ENCODE measurements at regions not wholly inside any gene's neighbourhood (a gene's known extent, or its start where the extent isn't known, plus 50 kb on each side); places are given as distances from the start of the nearest gene placed in this dataset.

DNA sequence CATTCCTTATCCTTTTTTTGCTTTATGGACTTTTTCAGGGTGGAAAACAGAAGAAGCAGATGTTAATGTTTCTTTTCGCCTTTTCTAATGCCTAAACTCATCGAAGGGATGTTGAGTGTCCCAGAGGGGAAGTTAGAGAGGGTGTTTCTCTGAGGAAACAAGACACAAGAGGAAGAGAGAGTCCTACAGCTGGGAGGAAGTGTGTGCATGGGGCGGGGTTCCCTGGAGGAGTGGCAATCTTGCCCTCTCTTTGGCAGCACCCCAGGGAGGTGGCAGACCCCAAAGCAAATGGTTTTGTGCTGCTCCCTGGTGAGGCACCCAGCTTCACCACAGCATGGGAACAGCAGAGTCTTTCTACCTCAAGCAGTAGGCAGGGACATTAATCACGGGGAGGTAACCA, 377.6 kb downstream of the RND3 start:
- no peak overlapping the region for H3K4me3 Mint-ChIP-seq
- H3K9me3 Mint-ChIP-seq, result peaks cover 10 to 19% of the 10 kb centered on the region in 2 donors
- no peaks in the 10 kb centered on the region for H3K27me3 Mint-ChIP-seq (ENCODE audit: low read depth in 2 of 2)
- Histone ChIP-seq H3K36me3 (ENCODE audit: control insufficient read depth, insufficient read depth, low read length) (no peaks in the 10 kb centered on the region), H3K27ac (ENCODE audit: low read length) (no peak overlapping the region), H3K4me3 (ENCODE audit: low read length) (no peak overlapping the region), H3K27me3 (ENCODE audit: control insufficient read depth, insufficient read depth, low read length) (no peaks in the 10 kb centered on the region), H3K9me3 (ENCODE audit: control insufficient read depth, insufficient read depth, low read length) (no peaks in the 10 kb centered on the region), H3K4me1 (ENCODE audit: control insufficient read depth, insufficient read depth, low read length) (no peaks in the 10 kb centered on the region)
- intact Hi-C loops (cut with micrococcal nuclease), result no loop called here
- H3K27ac Mint-ChIP-seq, result no peak overlapping the region
- TF ChIP-seq, protein P1, sequence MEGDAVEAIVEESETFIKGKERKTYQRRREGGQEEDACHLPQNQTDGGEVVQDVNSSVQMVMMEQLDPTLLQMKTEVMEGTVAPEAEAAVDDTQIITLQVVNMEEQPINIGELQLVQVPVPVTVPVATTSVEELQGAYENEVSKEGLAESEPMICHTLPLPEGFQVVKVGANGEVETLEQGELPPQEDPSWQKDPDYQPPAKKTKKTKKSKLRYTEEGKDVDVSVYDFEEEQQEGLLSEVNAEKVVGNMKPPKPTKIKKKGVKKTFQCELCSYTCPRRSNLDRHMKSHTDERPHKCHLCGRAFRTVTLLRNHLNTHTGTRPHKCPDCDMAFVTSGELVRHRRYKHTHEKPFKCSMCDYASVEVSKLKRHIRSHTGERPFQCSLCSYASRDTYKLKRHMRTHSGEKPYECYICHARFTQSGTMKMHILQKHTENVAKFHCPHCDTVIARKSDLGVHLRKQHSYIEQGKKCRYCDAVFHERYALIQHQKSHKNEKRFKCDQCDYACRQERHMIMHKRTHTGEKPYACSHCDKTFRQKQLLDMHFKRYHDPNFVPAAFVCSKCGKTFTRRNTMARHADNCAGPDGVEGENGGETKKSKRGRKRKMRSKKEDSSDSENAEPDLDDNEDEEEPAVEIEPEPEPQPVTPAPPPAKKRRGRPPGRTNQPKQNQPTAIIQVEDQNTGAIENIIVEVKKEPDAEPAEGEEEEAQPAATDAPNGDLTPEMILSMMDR (IDR thresholded peaks at IDR 0.05), result no peak
- 60% methylated on average over 4 of the region's 4 CpGs for WGBS (ENCODE audit: insufficient coverage)
- H3K4me1 Mint-ChIP-seq, result no peaks in the 10 kb centered on the region
- no peak for DNase-seq
- no peak for ATAC-seq
- no peaks in the 10 kb centered on the region for H3K36me3 Mint-ChIP-seq

DNA sequence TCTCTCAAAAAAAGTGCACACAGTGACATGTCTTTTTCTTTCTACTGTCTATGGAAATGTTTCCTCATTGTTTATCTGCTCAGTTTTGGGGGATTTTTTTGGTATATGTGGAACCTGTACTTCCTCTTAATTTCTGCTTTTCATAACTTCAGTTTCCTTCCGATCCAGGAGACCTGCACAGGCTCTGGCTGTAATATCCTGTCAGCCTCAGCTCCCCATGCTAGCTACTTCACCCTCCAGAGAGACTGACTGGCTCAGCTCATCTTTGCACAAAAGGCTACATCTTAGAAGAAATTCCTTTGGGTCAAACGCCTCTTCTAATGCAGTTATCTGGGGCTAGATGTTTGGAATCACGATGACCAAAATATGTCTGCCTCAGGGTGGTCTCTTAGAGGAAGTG, 378.4 kb downstream of the RND3 start:
- ATAC-seq, result no peak
- H3K9me3 Mint-ChIP-seq, result peaks cover 10 to 19% of the 10 kb centered on the region in 2 donors
- H3K4me3 ChIP-seq (ENCODE audit: low read length), result no peak overlapping the region

DNA sequence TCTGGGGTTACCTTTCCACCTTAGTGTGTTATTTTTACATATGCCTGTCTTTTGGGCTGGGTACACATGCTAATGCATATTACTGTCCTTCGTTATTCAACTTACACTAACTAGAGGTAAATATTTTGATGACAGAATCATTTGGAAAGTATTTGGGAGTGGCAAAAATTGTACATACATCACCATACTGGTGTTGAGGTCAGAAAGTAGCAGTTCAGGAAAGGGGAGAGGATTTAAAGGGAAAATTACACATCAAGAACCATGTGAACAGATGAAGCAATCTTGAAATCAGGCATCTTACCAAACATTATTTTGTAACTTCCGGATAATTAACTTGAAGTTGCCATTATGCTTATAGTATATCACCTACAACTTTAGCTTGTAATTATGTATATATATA, 379.7 kb downstream of the RND3 start:
- no peak overlapping the region for H3K4me3 ChIP-seq (ENCODE audit: low read length)
- intact Hi-C loops (cut with micrococcal nuclease), result no loop called here
- H3K4me1 ChIP-seq (ENCODE audit: control insufficient read depth, insufficient read depth, low read length), result no peaks in the 10 kb centered on the region
- TF ChIP-seq, protein P1 (IDR thresholded peaks at IDR 0.05), result no peak
- H3K27me3 ChIP-seq (ENCODE audit: control insufficient read depth, insufficient read depth, low read length), result no peaks in the 10 kb centered on the region
- Mint-ChIP-seq H3K36me3 (no peaks in the 10 kb centered on the region), H3K27me3 (ENCODE audit: low read depth in 2 of 2) (no peaks in the 10 kb centered on the region), H3K27ac (no peak overlapping the region), H3K4me1 (no peaks in the 10 kb centered on the region), H3K9me3 (peaks cover 10 to 19% of the 10 kb centered on the region in 2 donors), H3K4me3 (no peak overlapping the region)
- H3K36me3 ChIP-seq (ENCODE audit: control insufficient read depth, insufficient read depth, low read length), result no peaks in the 10 kb centered on the region
- H3K9me3 ChIP-seq (ENCODE audit: control insufficient read depth, insufficient read depth, low read length), result no peaks in the 10 kb centered on the region
- no peak overlapping the region for H3K27ac ChIP-seq (ENCODE audit: low read length)
- DNase-seq (no peak), ATAC-seq (no peak)
- no CpG with 5 or more reads among the region's 2 CpGs for WGBS (ENCODE audit: insufficient coverage)

More for the DNA sequence above, 378.4 kb downstream of the RND3 start:
- Histone ChIP-seq H3K27ac (ENCODE audit: low read length) (no peak overlapping the region), H3K36me3 (ENCODE audit: control insufficient read depth, insufficient read depth, low read length) (no peaks in the 10 kb centered on the region), H3K27me3 (ENCODE audit: control insufficient read depth, insufficient read depth, low read length) (no peaks in the 10 kb centered on the region), H3K4me1 (ENCODE audit: control insufficient read depth, insufficient read depth, low read length) (no peaks in the 10 kb centered on the region), H3K9me3 (ENCODE audit: control insufficient read depth, insufficient read depth, low read length) (no peaks in the 10 kb centered on the region)
- Mint-ChIP-seq H3K36me3 (no peaks in the 10 kb centered on the region), H3K27ac (no peak overlapping the region), H3K27me3 (ENCODE audit: low read depth in 2 of 2) (no peaks in the 10 kb centered on the region), H3K4me1 (no peaks in the 10 kb centered on the region), H3K4me3 (no peak overlapping the region)
- TF ChIP-seq, protein P1 (IDR thresholded peaks at IDR 0.05), result no peak
- WGBS (ENCODE audit: insufficient coverage), result 43% methylated on average over 3 of the region's 3 CpGs
- DNase-seq, result no peak
- intact Hi-C loops (cut with micrococcal nuclease), result no loop called here

DNA sequence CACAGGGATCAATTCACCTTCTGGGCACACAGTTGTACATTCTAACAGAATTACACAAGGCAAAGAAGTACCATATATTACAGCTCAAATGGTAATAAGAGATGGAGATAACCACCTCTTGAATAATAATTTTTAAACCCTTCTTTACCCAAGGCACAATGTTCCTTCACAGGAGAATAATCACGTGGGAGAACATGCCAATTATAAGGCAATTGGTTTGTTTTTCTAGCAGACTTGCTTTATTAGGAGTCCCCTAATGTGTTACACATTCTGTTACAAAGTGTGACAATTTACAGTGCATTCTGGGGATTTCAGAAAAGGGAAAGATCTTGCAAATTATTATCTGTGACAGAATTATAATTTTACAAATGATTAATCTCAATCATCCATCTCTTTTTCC, 380.3 kb downstream of the RND3 start:
- no peaks in the 10 kb centered on the region for H3K36me3 ChIP-seq (ENCODE audit: control insufficient read depth, insufficient read depth, low read length)
- Mint-ChIP-seq H3K4me3 (no peak overlapping the region), H3K27me3 (ENCODE audit: low read depth in 2 of 2) (no peaks in the 10 kb centered on the region), H3K36me3 (no peaks in the 10 kb centered on the region), H3K27ac (no peak overlapping the region), H3K4me1 (no peaks in the 10 kb centered on the region), H3K9me3 (peaks cover 10 to 19% of the 10 kb centered on the region in 2 donors)
- H3K27ac ChIP-seq (ENCODE audit: low read length), result no peak overlapping the region
- H3K9me3 ChIP-seq (ENCODE audit: control insufficient read depth, insufficient read depth, low read length), result no peaks in the 10 kb centered on the region
- no peak for DNase-seq
- intact Hi-C loops (cut with micrococcal nuclease), result no loop called here
- ATAC-seq, result no peak
- 88% methylated on average over 1 of the region's 1 CpG for WGBS (ENCODE audit: insufficient coverage)
- no peak overlapping the region for H3K4me3 ChIP-seq (ENCODE audit: low read length)
- H3K4me1 ChIP-seq (ENCODE audit: control insufficient read depth, insufficient read depth, low read length), result no peaks in the 10 kb centered on the region
- no peaks in the 10 kb centered on the region for H3K27me3 ChIP-seq (ENCODE audit: control insufficient read depth, insufficient read depth, low read length)
- TF ChIP-seq, protein P1 (IDR thresholded peaks at IDR 0.05), result no peak
